ENCODE measurements at regions not wholly inside any gene's neighbourhood (a gene's known extent, or its start where the extent isn't known, plus 50 kb on each side); places are given as distances from the start of the nearest gene placed in this dataset.

DNA sequence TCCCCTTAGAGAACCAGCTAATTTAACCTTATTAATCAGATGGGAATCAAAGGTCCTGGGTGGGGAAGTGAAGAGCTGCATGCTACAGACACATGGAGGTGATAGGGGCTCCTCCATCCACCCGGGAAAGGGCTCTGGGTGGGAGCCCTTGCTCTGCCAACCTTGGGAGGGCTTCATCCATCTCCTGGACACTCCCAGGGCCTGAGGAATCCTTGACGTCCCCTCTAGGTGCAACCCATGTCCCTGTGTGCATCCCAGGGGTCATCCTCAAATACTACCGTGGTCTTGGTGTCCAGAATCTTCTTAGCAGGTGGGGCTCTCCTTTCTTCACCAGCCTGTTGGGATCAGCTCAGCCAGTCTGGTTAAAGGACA lies 55.4 kb upstream of the IGFBP3 start:
- Histone ChIP-seq H3K27ac (ENCODE audit: low read depth, low read length) (no peak overlapping the region), H2BK20ac (ENCODE audit: low read length) (no peak overlapping the region), H3K9ac (replicated peaks in 1 of 4; ENCODE audit: extremely low read depth in 1 of 4, low read depth in 3 of 4, low read length in 3 of 4) (no peak overlapping the region), H4K8ac (ENCODE audit: extremely low read depth, insufficient read depth, low read length) (no peak overlapping the region), H2AK5ac (ENCODE audit: low read depth, low read length) (no peak overlapping the region), H3K27me3 (replicated peaks in 1 of 4; ENCODE audit: control insufficient read depth in 3 of 4, extremely low read depth in 1 of 4, insufficient read depth in 3 of 4, low read length in 3 of 4) (no peaks in the 10 kb centered on the region), H3K4me1 (replicated peaks in 1 of 4; ENCODE audit: control insufficient read depth in 3 of 4, insufficient read depth in 4 of 4, low read length in 3 of 4) (peaks cover 0 to 7% (median 6%) of the 10 kb centered on the region in 4 experiments; a peak in 5 of 7 replicates), H2BK120ac (replicated peaks; ENCODE audit: low read depth, low read length) (no peak overlapping the region), H4K91ac (replicated peaks; ENCODE audit: insufficient read length, low read length) (no peak overlapping the region), H3K9me3 (ENCODE audit: insufficient read depth in 2 of 2, low read depth in 1 of 2, low read length in 1 of 2) (no peaks in the 10 kb centered on the region), H3K79me1 (ENCODE audit: low read depth, low read length) (no peaks in the 10 kb centered on the region), H3K14ac (ENCODE audit: insufficient read length) (no peak overlapping the region), H3K18ac (ENCODE audit: extremely low read depth, low read length) (no peak overlapping the region), H3K4me3 (ENCODE audit: extremely low read depth in 1 of 4, insufficient read depth in 2 of 4, low read depth in 3 of 4, low read length in 4 of 4) (no peak overlapping the region), H4K5ac (ENCODE audit: insufficient read length, low read depth, low read length) (no peak overlapping the region), H3K23me2 (ENCODE audit: low read depth, low read length) (no peaks in the 10 kb centered on the region), H4K20me1 (replicated peaks in 1 of 2; ENCODE audit: control insufficient read depth in 1 of 2, insufficient read depth in 2 of 2, low read length in 2 of 2) (no peaks in the 10 kb centered on the region), H2AFZ (ENCODE audit: low read length) (no peak overlapping the region), H3K79me2 (ENCODE audit: control insufficient read depth in 1 of 2, insufficient read depth in 2 of 2, low read length in 2 of 2) (no peaks in the 10 kb centered on the region), H3K56ac (replicated peaks; ENCODE audit: insufficient read length, low read depth, low read length) (no peak overlapping the region), H2BK5ac (ENCODE audit: low read depth, low read length) (no peak overlapping the region), H3K4me2 (ENCODE audit: insufficient read depth in 1 of 2, low read depth in 2 of 2, low read length in 2 of 2) (no peak overlapping the region), H3K36me3 (ENCODE audit: control insufficient read depth in 2 of 4, insufficient read depth in 4 of 4, low read length in 3 of 4) (no peaks in the 10 kb centered on the region), H2BK15ac (ENCODE audit: low read length) (no peak overlapping the region), H3K23ac (ENCODE audit: insufficient read length) (no peak overlapping the region), H2BK12ac (ENCODE audit: low read depth, low read length) (no peak overlapping the region), H3K4ac (replicated peaks; ENCODE audit: insufficient read length, low read depth, low read length) (no peak overlapping the region)
- ChIA-PET POLR2A (ENCODE audit: partially characterized antibody) (interaction anchor here (1.2 to 1.3 kb wide), 2 partner anchors 14 to 56 kb away, joined by 3 to 4 read pairs; partner anchors contain the start of gene IGFBP3), CTCF (ENCODE audit: partially characterized antibody) (interaction anchor here (4.5 kb wide), 1 partner anchor 54 kb away, joined by 15 read pairs; no protein-coding TSS in a partner anchor)
- no peak for FAIRE-seq
- DNase-seq (ENCODE audit: low read depth in 1 of 2, low spot score in 2 of 2) = no peak
- 97% methylated on average over 3 of the region's 3 CpGs; no CpG with 5 or more reads in 1 of the 2 experiments for WGBS, 2 experiments (ENCODE audit: extremely low coverage in 1 of 2, insufficient coverage in 1 of 2, insufficient read length in 1 of 2, insufficient replicate concordance in 2 of 2, low coverage in 1 of 2, low lambda C conversion rate in 2 of 2, missing lambda C conversion rate in 1 of 2)
- TF ChIP-seq SIX5 (IDR thresholded peaks at IDR 0.05; ENCODE audit: low read depth, low read length) (no peak), SP2 (IDR thresholded peaks at IDR 0.05; ENCODE audit: low read length) (no peak), EZH2 (IDR thresholded peaks at IDR 0.05; ENCODE audit: low read depth, low read length, severe bottlenecking) (no peak), FOSL1 (IDR thresholded peaks at IDR 0.05; ENCODE audit: insufficient read depth, low read depth, low read length) (no peak), CHD1 (IDR thresholded peaks at IDR 0.05; ENCODE audit: low read depth, low read length) (no peak)
- TF ChIP-seq, protein P1, sequence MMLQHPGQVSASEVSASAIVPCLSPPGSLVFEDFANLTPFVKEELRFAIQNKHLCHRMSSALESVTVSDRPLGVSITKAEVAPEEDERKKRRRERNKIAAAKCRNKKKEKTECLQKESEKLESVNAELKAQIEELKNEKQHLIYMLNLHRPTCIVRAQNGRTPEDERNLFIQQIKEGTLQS (IDR thresholded peaks at IDR 0.05; ENCODE audit: insufficient read depth, low read depth, low read length) = no peak

Data from H1 (cell line).